ENCODE measurements at regions not wholly inside any gene's neighbourhood (a gene's known extent, or its start where the extent isn't known, plus 50 kb on each side); places are given as distances from the start of the nearest gene placed in this dataset.
A peak's percentile ranks its signal among the peaks of the same experiment; 100 is the strongest.

DNA sequence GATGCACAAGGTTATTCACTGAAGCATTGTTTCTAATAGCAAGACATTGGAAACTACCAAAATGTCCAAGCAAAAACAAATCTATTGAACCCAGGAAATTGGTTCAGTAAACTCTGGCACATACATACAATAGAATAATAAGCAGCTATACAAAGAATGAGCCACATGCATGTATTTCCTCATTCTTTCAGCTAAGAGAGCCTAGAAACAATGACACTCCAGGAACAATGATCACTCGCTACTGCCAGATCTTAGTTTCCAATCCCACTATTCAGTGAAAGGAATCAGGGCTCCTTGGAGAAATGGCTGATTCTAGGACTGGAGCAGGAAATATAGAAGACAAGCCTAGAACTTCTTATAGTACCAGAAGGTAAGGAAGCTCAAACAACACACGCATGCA is 221.9 kb upstream of the AGAP1 start:
- H3K4me3 ChIP-seq (ENCODE audit: low read depth, low read length): no peak overlapping the region
- TF ChIP-seq, protein P1, sequence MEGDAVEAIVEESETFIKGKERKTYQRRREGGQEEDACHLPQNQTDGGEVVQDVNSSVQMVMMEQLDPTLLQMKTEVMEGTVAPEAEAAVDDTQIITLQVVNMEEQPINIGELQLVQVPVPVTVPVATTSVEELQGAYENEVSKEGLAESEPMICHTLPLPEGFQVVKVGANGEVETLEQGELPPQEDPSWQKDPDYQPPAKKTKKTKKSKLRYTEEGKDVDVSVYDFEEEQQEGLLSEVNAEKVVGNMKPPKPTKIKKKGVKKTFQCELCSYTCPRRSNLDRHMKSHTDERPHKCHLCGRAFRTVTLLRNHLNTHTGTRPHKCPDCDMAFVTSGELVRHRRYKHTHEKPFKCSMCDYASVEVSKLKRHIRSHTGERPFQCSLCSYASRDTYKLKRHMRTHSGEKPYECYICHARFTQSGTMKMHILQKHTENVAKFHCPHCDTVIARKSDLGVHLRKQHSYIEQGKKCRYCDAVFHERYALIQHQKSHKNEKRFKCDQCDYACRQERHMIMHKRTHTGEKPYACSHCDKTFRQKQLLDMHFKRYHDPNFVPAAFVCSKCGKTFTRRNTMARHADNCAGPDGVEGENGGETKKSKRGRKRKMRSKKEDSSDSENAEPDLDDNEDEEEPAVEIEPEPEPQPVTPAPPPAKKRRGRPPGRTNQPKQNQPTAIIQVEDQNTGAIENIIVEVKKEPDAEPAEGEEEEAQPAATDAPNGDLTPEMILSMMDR (conservative IDR thresholded peaks at IDR 0.05; ENCODE audit: low read depth, low read length): no peak
- DNase-seq (ENCODE audit: low read depth): no peak

DNA sequence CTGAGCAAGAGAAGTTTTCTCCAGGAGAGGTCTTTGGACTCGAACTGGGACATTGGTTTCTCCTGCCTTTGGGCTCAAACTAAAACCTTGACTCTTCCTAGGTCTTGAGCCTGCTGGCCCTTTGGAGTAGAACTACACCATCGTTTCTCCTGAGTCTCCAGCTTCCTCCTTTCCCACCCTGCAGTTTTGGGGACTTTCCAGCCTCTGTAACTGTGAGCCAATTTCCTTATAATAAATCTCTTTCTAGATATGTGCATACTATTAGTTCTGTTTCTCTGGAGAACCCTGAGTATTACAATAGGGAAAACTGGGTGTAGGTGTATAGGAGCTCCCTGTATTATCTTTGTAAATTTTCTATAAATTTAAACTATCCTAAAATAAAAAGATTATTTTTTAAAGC is 219.8 kb upstream of the AGAP1 start:
- TF ChIP-seq, protein P1 (conservative IDR thresholded peaks at IDR 0.05; ENCODE audit: low read depth, low read length): no peak
- H3K4me3 ChIP-seq (ENCODE audit: low read depth, low read length): no peak overlapping the region
- DNase-seq (ENCODE audit: low read depth): no peak

DNA sequence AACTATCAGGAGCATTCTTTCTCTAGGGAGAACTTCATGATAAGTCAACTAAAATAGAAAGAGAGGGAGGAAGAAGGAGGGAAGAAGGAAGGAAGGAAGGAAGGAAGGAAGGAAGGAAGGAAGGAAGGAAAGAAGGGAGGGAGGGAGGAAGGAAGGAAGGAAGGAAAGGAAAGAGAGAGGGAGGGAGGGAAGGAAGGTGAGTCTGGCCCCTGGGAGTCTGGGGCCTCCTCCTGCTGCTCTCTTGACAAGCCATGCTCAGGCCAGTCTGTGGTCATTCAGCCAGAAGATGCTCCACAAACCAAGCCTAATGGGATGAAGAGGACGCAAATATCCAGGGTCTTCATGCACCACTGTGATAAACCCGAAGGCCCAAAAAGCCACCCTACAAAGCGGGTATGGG is 216.4 kb upstream of the AGAP1 start:
- TF ChIP-seq, protein P1 (conservative IDR thresholded peaks at IDR 0.05; ENCODE audit: low read depth, low read length): no peak
- DNase-seq (ENCODE audit: low read depth): no peak

DNA sequence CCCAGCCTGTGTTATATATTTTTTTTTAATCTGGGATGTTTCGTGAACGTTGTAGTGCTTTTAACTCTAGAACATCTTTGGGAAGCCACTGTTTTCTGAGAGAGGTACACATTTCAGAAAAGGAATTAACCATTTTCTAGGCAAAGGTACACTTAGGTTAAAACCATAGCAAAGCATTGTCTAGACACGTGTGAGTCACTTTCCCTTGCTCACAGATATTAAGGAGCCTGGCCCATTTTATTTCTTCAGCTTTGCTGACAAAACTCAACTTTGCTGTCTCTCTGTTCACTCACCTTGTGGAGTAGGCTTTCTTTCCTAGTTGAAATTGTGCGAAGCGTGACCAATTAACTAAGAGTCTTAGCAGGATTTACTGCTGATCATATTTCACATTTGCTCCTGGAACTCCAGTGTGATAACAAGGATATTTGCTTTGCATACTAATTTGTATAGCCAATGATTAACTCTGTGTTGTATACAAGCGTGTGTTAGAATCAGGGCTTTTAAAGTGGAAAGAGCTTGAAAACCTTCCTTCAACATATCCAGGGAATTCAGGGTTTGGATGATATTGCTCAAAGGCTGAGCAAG is 215.0 kb upstream of the AGAP1 start:
- TF ChIP-seq, protein P1 (conservative IDR thresholded peaks at IDR 0.05; ENCODE audit: low read depth, low read length): no peak
- DNase-seq (ENCODE audit: low read depth): no peak
- no peak overlapping the region for H3K4me3 ChIP-seq (ENCODE audit: low read depth, low read length)

More for the DNA sequence above, 216.4 kb upstream of the AGAP1 start:
- H3K4me3 ChIP-seq (ENCODE audit: low read depth, low read length): no peak overlapping the region

DNA sequence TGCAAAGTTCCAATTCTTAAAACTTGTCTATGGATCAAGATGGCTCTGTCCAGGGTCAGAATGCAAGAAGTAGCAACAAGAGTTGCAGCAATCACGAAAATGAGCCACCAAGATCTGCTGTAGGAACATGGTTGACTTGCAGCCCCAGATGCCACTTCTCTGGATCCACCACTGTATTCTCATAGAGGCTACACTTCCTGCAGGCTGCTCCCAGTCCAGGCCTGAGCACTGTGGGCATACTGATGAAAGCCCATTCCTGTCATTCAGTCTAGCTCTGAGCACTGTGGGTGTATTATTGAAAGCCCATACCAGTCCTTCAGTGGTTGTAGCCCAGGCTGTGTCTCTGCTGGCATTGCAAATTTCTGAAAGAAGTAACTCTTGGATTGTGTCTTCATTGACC is 213.9 kb upstream of the AGAP1 start:
- H3K4me3 ChIP-seq (ENCODE audit: low read depth, low read length): no peak overlapping the region
- TF ChIP-seq, protein P1 (conservative IDR thresholded peaks at IDR 0.05; ENCODE audit: low read depth, low read length): no peak
- DNase-seq (ENCODE audit: low read depth): no peak

DNA sequence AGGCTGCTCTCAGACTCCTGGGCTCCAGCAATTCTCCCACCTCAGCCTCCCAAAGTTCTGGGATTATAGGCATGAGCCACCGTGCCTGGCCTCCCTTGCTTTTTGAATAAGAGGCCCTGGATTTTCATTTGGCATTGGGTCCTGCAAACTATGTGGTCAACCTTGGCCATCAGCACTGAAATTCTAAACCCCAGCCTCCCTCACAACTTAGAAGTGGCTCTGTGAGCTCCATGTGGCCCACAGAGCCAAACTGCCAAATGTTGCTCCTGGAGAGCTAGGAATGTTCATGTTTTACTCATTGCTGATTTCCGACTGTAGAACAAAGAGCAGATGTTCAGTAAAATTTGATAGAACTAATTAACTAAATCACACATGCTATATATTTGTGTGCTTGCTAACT is 210.6 kb upstream of the AGAP1 start:
- TF ChIP-seq, protein P1 (conservative IDR thresholded peaks at IDR 0.05; ENCODE audit: low read depth, low read length): no peak
- H3K4me3 ChIP-seq (ENCODE audit: low read depth, low read length): no peak overlapping the region
- no peak for DNase-seq (ENCODE audit: low read depth)

DNA sequence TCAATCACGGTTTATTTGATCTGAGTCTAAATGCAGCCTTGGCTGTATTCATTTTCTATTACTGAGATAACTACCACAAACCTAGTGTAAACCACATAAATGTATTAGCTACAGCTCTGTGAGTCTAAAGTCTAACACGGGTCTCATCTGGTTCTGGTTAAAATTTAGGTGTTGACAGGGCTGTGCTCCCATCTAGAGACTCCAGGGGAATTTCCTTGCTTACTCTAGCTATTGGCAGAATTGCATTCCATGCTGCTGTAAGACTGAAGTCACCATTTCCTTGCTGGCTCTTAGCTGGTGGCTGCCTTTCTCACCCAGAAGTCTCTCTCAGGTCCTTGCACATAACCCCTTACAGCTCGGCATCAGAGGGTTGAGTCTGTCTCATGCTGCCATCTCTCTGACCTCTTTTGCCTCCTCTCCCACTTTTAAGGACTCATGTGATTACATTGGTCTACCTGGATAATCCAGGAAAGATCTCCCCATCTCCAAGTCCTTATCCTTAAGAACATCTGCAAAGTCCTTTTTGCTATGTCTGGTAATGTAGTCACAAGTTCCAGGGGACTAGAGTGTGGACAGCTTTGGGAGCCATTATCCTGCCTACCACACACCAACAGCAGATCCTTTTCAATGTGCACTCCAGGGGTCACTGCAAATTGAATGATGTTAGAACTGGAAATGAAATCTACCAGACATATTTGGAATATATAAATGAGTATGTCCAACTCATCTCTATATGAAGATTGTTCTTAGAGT is 207.0 kb upstream of the AGAP1 start:
- TF ChIP-seq, protein P1 (conservative IDR thresholded peaks at IDR 0.05; ENCODE audit: low read depth, low read length): no peak
- H3K4me3 ChIP-seq (ENCODE audit: low read depth, low read length): no peak overlapping the region
- DNase-seq (ENCODE audit: low read depth): peak; percentile 55

Data from choroid plexus epithelial cell (primary cell).